ENCODE measurements at regions not wholly inside any gene's neighbourhood (a gene's known extent, or its start where the extent isn't known, plus 50 kb on each side); places are given as distances from the start of the nearest gene placed in this dataset.
"Not testable (repeated sequence)": the region's sequence is repeated elsewhere in the genome, so short reads cannot be mapped to it uniquely, and the experiment has no call there.

DNA sequence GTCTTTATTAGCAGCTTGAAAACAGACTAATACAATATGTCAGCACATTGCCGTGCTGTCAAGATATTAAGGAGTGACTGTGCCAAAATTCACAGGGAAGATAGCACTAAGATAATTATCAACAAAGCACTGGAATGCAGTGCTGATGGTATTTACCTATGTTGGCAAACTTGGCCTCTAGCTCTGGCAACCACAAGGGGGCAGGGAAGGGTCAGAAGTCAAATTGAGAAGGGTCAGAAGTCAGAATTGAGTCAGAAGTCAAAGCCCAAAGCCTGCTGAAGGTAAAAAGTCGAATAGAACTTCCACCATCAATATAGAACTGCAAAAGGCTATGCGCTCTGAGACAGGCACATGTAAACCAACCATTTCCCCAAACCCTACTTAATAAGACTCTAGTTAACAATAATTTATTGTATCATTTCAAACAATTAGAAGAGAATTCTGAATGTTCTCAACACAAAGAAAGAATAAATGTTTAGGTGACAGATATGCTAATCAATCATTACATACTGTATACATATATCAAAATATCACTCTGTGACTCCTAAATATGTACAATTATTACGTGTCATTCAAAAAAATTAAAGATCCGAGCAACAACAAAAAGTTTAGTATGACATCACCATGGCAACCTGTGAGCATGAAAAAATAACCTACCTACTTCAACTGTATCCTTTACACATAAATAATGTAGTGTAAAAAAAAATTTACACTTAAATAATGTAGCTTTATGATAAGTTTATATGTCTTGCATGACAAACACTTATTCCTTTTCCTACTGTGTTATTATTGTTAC, 916.1 kb downstream of the KCNJ2 start:
- no peak for DNase-seq (ENCODE audit: low spot score)

DNA sequence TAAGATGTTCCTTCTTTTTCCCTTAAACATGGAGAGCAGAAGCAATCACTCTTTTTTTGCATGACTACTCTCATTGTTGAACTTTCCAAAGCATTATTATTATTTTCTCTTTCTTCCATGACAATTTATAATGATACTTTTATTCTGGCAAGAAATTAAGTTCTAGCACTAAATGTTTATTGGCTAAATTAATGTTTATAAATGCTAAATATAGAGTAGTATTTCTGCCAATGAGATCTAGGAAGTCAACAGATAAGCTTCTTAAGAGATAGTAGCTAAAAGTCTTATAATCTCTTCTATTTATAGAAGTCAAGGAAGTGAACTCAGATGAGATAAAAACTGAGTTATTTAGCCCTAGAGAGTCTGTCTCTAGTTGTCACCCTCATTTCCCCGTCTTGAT, 920.1 kb downstream of the KCNJ2 start:
- no peak for DNase-seq (ENCODE audit: low spot score)

DNA sequence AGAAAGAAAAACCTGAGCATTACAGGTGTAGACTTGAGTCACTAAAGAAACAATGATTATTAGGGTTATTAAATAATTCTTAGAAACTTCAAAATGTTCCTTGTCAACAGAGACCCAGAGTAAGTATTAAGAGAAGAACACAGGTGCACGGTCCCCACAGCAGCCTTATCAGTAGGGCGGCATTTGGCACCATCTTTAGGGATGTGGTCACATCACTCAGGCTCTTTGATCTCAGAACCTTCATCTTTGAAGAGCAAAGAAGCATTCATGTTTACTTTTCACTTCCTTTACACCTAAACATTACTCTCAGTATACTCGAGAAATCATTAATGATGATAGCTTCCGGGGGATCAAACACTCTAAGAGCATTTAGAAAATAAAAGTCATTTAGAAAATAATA, 928.7 kb downstream of the KCNJ2 start:
- no peak for DNase-seq (ENCODE audit: low spot score)

DNA sequence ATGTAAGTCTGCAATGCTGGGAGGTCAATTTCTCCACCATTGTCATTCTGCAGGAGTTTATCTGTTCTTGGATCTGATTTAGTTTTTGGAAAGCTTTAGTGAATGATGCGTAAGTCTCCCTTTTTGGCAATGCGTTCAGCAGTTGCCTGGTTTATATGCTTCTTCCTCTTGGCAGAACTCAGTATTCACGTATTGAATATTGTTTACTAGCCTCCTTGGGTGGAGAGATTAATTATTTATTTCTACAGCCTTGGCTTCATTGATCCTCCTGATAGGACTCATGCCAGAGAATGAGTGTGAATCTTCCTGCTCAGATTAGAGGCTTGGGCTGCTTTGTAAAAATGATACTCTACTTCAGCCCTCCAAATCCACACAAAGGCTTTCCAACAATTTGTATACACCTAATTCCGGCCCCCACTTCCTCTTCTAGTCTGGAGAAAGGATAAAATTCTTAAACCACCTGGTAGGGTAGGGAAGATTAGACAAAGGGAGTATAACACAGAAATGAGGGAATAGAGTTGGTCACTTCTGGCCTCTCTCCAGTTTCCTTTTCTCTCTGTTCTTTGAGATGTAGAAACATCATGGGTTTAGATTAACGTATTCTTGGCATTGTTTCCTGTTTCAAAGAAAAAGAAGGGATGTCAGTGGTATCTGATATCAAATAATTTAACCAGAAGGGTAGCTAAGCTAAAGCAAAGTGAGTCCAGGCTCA, 929.8 kb downstream of the KCNJ2 start:
- DNase-seq (ENCODE audit: low spot score), result no peak

DNA sequence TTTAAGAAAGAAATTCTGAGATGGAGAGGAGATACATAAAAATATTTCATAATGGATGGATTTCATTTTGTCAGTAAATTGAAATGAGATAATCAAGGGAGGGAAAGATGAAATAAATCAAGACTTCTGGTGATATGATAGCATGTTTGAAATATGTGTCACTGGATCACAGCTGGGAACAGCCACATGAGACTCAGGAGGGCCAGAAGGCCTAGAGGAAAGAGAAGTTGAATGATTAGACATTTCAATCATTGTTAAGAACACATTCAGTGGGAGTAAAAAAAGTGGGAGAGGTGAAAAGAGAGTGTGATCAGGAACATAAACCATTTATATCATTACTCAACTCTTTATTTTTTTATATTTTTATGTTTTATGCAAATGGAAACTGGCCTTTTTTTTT, 933.4 kb downstream of the KCNJ2 start:
- DNase-seq (ENCODE audit: low spot score), result no peak

DNA sequence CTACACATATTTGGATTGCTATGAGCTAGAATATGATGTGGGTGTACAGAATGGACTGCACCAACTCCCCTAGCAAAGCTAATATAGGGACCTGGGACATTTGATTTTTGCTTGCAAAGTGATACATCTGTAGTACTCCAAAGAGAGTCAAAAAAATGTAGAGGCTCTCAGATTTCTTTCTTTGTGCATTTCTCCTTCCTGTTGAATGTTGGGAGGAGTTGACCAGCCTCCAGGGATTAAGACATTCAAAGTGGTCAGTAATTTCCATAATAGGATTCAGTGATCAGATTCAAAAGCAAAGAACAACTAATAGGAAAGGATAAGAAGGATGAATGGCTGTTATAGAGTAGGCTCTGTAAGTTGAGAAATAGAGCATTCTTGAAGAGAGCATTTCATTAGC, 934.9 kb downstream of the KCNJ2 start:
- DNase-seq (ENCODE audit: low spot score), result no peak

DNA sequence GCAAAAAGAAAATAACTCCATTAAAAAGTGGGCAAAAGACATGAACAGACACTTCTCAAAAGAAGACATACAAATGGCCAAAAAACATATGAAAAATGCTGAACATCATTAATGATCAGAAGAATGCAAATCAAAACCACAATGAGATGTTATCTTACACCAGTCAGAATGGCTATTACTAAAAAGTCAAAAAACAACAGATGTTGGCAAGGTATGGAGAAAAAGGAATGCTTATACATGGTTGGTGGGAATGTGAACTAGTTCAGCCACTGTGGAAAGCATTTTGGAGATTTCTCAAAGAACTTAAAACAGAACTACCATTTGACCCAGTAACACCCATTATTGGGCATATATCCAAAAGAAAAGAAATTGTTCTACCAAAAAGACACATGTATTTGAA, 936.7 kb downstream of the KCNJ2 start:
- not testable (repeated sequence) for DNase-seq (ENCODE audit: low spot score)

DNA sequence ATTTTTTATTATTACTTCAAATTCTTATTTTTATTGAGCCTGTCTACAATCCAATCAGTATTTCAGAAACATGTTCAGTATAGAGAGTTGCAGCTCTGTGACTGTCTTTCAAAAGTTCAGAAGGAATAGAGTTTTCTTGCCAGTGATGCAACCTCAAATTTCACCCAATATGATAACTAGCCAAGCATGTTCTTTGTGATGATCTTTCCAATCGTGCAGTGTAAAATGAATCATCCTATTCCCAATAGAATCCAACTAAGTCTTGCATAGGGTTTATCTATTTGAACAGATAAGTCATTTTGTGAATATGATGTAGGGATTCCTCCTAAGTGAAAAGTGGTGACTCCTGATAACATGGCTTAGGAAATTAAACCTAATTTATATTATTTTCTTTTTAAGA, 937.8 kb downstream of the KCNJ2 start:
- DNase-seq (ENCODE audit: low spot score), result no peak

DNA sequence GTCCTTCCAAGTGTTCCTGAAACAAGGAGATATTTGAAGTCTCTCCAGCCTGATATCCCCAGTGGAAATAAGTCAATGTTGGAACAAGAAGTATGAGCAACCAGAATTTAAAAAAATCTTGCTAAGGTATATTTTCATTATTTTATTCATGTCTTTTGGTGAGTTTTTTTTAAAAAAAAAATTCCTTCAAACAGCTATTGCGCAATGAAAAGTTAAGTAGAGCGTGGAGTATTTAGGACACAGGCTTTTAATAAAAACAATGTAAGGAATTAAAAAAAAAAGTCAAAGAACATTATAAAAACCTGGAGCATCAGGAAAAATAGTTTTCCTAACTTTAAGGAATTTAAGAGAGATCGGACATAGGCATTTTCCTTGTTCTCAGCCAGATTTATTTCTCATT, 940.4 kb downstream of the KCNJ2 start:
- DNase-seq (ENCODE audit: low spot score), result no peak

DNA sequence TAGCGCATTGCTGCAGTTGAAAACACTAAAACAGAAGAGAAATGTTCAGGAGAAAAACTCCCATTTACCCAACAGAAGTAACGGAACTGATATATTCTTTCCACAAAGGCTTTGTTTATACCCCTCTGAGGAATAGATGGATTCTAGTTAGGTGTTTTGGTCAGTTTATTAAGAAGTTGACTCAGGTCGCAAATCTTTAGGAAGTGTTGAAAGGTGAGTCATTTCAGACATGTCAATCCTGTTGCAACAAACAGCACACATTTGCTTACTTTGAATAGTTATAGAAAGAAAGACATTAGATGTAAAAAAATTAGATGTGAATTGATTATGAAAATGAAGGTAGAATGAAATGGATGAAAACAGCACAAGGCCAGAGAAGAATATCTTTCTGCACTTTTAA, 941.0 kb downstream of the KCNJ2 start:
- DNase-seq (ENCODE audit: low spot score), result no peak

DNA sequence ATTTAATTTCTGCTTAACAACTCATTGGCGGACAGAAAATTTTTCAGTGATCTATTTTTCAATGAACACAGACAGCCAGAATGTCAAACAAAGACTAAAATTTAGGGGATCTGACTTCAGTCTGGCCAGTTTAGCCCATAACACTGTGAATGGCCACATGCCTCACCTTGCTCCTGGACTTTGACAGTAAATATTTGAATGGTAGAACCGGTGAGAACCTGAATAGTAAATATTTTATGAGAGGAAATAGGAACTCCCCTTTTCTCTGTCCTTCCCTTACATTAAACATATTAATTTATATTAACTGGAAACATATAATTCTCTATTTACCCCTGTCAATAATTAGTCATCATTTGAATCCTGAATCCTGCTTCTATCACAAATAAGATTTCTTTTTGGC, 942.1 kb downstream of the KCNJ2 start:
- DNase-seq (ENCODE audit: low spot score), result no peak

DNA sequence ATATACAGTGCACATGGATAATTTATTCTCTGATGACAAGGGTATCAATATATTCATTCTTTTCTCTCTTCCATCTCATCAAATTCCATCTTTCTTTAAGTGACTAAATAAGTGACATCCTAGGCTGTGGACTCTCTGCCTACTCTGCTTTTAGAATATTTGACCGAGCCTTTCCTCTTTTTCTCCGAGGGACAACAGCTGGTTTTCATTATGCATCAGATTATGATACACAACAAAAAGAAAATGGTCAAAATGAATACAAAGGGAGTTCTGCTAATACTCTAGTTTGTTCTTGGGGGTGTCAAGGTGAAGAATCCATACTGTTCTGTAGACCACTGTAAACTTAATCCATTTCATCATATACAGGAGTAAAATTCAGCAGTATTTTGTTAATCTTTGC, 942.6 kb downstream of the KCNJ2 start:
- no peak for DNase-seq (ENCODE audit: low spot score)

DNA sequence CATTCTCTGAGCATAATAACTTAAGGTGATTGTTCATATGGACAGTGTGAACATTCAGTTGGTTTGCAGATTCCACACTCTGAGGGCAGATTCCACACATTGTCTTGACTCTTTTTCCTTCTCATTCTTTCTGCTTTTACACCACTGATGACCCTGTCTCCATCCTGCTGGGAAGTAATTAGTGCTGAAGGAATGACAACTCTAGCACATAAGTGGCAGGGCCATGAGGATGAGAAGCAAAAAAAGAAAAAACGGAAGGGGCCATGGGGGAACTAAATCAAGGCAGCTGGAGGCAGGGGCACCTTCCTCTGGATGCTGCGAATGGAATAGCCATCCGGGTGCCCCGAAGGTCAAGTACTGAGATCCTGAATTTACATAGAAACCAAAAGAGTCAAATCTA, 944.0 kb downstream of the KCNJ2 start:
- DNase-seq (ENCODE audit: low spot score), result no peak

DNA sequence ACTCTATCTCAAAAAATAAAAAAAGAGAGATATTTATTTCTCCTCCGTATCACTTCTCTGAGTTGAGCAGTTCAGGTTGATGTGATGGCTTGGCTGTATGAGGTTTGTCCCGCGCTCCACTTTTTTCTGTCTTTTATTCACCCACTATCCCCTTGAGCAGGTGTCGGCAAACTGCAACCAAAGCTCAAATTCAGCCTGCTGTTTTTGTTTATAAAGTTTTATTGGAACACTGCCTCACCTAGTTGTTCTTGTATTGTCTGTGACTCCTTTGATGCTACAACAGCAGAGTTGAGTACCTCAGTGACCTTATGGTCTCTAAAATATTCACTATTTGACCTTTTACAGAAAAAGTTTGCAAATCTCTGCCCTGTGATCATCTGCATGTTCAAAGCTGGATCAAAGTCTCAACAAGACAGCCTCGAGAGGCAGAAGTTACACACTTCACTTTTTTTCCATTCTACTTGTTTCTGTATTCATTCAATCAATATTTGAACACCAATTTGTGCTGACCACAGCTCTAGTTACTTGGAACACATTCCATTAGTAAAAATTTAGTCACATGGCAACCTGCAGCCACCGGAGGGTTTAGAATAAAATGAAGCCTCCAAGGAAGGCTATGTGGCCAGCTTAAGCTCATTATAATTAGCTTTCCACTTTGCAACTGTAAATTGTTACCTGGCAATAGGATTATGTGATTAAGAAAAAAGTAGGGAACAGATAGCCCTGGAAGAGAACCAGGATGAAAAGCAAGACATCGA, 945.8 kb downstream of the KCNJ2 start:
- DNase-seq (ENCODE audit: low spot score), result no peak

DNA sequence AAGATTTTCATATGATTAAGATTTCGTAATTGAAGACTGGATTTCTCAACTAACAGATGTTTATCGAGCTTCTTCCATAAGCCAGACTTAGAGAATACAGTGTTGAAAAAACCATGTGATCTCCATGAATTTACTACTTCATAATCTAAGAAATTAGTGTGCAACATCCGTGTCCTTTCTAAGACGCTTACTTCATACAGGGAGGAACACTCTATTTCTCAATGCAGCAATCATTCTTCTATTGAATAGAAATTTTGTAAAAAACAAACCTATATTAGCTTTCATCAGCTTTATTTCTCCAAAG, 946.3 kb downstream of the KCNJ2 start:
- DNase-seq (ENCODE audit: low spot score), result no peak

DNA sequence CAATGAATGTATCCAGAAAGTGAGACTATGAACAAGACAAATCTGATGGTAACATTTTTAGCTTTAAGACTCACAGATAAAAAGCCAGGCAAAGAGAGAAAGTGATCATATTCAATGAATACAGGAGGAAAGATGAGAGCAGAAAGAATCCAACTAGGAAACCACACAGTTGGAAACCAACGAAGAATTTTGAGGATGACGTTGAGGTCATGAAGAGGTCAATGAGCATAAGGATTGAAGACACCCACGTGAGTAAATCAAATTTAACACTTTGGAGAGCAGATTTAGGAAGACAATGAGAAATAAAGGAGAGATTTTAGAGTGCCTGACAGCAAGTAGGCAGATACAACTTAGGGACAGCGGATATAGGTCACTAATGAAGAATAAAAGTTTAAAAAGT, 948.1 kb downstream of the KCNJ2 start:
- no peak for DNase-seq (ENCODE audit: low spot score)

DNA sequence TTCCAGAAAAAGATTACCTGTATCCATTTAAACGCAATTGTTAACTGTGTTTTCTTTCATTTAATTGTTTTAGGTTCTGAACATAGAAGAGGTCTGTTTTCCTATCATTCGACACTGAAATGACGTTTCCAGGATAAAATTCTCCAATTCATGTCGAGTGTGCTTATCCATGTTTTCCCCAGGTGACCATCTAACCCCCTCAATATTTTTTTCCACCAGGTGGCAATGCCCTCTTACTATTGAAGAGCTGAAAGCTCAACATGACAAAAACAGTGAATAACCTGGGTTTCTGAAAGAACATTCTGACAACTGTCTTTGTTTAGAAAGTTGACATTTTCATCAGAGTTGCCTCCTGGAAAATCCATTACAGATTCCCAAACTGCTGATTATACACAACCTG, 948.7 kb downstream of the KCNJ2 start:
- no peak for DNase-seq (ENCODE audit: low spot score)

DNA sequence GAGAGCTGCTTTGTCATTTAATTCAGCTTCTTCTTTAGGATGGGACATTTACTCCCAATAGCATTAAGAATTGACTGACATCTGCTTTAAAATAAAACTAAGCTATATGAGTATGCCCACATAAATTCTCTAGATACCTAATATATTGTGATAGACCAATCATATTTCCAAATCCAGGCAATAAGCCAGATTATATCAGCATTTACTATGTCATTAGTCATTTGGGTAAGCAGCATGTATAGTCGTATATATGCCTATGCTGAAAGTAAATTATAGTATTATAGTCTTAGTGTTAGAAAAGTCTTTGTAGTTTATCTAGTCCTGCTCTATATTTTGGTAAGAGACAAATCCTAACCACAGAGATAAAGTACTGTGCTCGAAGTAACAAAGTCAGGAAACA, 958.1 kb downstream of the KCNJ2 start:
- DNase-seq (ENCODE audit: low spot score), result no peak

DNA sequence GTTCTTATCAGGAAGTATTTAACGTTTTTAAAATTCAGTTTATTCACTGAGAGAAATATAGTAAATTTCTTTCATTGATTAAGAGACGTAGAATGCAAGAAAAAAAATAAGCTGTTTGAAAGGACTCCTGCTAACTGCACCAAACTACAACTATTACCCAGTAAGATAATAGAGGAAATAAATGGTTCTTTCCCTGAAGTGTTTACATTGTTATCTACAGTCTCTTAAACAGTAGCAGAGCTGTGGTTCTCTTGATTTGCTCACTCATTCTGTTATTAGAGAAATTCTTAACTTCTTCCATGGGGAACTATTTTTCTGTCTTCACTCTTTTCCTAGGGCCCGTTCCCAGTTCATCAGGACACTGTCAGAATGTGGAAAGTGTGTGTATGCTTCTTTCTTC, 973.0 kb downstream of the KCNJ2 start:
- DNase-seq (ENCODE audit: low spot score), result no peak

DNA sequence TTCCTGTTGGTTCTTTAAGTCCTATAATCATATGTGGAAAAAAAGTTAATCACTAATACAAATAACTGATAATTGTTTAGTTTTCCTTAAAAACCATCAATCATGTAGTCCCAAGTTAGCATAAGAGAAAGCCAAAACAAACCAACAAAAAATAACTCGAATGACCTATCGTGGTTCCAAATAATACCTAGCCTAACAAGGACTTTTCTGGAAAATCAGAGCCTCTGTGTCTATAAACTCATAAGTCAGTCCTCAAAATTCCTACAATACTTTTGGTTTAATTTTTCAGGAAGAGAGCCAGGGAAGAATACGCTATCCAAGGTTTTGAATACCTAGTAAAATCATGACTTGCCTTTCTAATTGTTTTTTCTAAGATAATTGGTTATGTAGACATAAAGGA, 975.3 kb upstream of the SOX9 start:
- no peak for DNase-seq (ENCODE audit: low spot score)

DNA sequence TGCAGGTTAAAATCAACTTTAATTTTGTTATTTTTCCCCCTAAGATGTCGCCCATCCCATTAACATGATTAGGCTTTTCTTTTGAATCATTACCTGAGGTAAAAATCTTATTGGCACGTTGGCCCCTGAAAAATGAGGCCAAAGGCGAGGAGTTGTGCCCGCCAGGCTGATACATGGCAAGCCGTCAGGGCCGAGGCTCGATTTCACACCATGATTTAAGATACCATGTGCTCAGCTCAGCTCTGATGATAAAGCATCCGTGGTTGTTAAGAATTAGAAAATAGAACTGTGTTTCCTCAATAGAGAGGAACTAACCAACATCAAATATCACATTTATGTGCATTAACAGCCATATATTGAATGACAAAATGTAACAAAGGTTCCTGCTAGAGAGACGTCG, 972.9 kb upstream of the SOX9 start:
- no peak for DNase-seq (ENCODE audit: low spot score)

DNA sequence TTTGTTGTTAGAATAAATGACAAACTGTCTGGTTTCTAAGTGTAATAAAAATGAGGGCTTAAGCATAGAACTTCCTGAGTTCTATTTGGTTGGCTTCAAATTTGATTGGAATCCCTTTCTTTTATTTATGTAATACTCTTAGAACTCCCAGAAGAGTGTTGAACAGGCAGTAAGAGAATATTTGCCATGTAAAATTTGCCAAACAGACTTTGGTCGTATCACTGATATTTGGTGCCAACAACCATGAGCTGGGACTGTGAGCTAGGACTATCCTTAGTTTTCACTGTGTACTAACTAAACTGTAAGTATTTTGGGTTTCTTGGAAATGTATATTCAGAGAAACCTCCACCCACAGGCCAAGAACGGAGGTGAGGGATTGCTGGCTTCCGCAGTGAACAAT, 971.2 kb upstream of the SOX9 start:
- no peak for DNase-seq (ENCODE audit: low spot score)

DNA sequence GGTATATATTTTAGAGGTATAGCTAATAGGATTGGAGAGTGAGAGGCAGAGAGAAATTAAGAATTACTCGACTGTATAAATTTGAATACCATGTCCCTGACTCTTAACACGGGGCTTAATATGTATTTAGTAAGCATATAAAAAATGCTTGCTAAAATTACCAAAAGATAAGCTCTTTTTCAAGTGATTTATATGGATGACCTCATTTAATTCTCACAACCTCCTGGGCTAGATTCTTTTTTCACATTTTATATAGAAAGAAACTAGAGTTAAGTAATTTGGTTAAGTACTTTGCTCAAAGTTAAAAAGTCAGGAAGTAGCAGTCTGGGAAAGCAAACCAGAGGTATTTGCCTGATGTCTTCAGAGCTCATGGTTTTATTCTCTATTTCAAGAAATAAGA, 963.5 kb upstream of the SOX9 start:
- no peak for DNase-seq (ENCODE audit: low spot score)

All from hematopoietic multipotent progenitor cell treated with erythropoietin and hydrocortisone succinate and interleukin-3 and kit ligand, for 15 days (in vitro differentiated cells).